ENCODE measurements at regions not wholly inside any gene's neighbourhood (a gene's known extent, or its start where the extent isn't known, plus 50 kb on each side); places are given as distances from the start of the nearest gene placed in this dataset.

GRCh38 chr13:21852043-21852442 is 181.2 kb downstream of the FGF9 start:
- ATAC-seq (replicated peaks in 6 of 8): no peak
- 20 to 100% (median 80%) methylated on average over 1 of the region's 1 CpG; no CpG with 5 or more reads in 2 of the 10 experiments for WGBS, 10 experiments
- Histone ChIP-seq H3K27ac (no peak overlapping the region), H3K4me3 (no peak overlapping the region), H3K4me1 (replicated peaks in 1 of 2) (no peaks in the 10 kb centered on the region)
- in situ Hi-C loops (cut with MboI; ENCODE audit: low pct_unique_long_range_greater_than_20kb in 2 of 9, low sequenced_read_pairs in 9 of 9, unreplicated experiment in 9 of 9): loop anchor here in 1 of 9 experiments (25.0 kb wide), 1 partner anchor 90 kb away; no protein-coding TSS in a partner anchor

- Histone ChIP-seq H3K27ac (no peak overlapping the region), H3K4me3 (no peak overlapping the region), H3K4me1 (replicated peaks in 1 of 2) (no peaks in the 10 kb centered on the region)
- ATAC-seq (replicated peaks in 6 of 8): no peak
- WGBS, 10 experiments: 0 to 100% (median 86%) methylated on average over 1 of the region's 1 CpG; no CpG with 5 or more reads in 4 of the 10 experiments
- in situ Hi-C loops (cut with MboI; ENCODE audit: low pct_unique_long_range_greater_than_20kb in 2 of 9, low sequenced_read_pairs in 9 of 9, unreplicated experiment in 9 of 9): loop anchor here in 1 of 9 experiments (25.0 kb wide), 1 partner anchor 91 kb away; no protein-coding TSS in a partner anchor
These were observed 182.9 kb downstream of the FGF9 start for GRCh38 chr13:21853779-21854178.

GRCh38 chr13:21868823-21869222 is 197.9 kb downstream of the FGF9 start:
- ATAC-seq (replicated peaks in 6 of 8): no peak
- in situ Hi-C loops (cut with MboI; ENCODE audit: low pct_unique_long_range_greater_than_20kb in 2 of 9, low sequenced_read_pairs in 9 of 9, unreplicated experiment in 9 of 9): loop anchor here in 1 of 9 experiments (25.0 kb wide), 1 partner anchor 107 kb away; no protein-coding TSS in a partner anchor
- Histone ChIP-seq H3K4me3 (no peak overlapping the region), H3K27ac (no peak overlapping the region), H3K4me1 (replicated peaks in 1 of 2) (no peaks in the 10 kb centered on the region)

DNA sequence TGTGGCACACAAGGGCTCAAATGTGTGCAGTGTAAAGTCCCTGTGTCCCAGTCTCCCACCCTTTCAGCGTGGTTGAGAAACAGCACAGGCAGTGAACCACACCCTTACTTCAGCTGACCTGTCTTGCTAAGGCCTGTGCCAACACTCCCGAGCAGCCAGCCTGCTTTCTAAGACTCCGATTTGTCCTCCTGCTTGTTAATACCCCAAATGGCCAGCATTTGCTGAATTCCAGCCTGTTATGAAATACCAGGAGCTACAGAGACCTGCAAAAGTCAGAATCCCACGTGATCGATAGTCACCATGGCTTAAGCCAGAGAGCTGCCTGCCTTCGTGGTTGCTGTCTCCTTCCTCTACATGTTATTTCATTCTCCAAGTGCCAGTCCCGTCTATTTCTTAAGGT is 200.5 kb downstream of the FGF9 start:
- 10 to 100% (median 84%) methylated on average over 1 to 7 of the region's 7 CpGs for WGBS, 10 experiments
- in situ Hi-C loops (cut with MboI; ENCODE audit: low pct_unique_long_range_greater_than_20kb in 2 of 9, low sequenced_read_pairs in 9 of 9, unreplicated experiment in 9 of 9): loop anchor here in 1 of 9 experiments (25.0 kb wide), 1 partner anchor 109 kb away; no protein-coding TSS in a partner anchor
- ATAC-seq (replicated peaks in 6 of 8): no peak
- no peak overlapping the region for H3K27ac ChIP-seq
- no peak overlapping the region for H3K4me3 ChIP-seq
- no peaks in the 10 kb centered on the region for H3K4me1 ChIP-seq (replicated peaks in 1 of 2)

DNA sequence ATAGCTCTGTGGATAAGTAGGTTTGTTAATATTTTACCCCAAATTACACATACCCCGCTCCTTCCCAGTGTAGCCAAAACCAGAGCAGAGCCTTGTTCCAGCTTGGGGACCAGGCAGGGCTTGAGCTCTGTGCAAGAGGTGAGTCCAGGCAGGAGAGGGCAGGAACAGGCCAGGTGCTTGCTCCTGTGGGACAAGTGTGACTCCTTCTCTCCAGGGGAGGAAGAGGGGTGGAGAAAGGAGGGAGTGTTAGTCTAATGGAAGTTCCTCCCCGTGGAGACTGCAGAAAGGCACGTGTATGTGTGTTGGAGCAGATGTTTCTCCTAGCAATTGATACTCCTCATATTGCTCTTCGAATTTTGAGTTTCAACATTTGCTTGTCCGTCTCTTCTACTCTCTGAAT is 201.0 kb downstream of the FGF9 start:
- 0 to 100% (median 78%) methylated on average over 1 to 5 of the region's 5 CpGs; no CpG with 5 or more reads in 2 of the 10 experiments for WGBS, 10 experiments
- no peak overlapping the region for H3K4me3 ChIP-seq
- H3K4me1 ChIP-seq (replicated peaks in 1 of 2): no peaks in the 10 kb centered on the region
- ATAC-seq (replicated peaks in 6 of 8): no peak
- no peak overlapping the region for H3K27ac ChIP-seq
- in situ Hi-C loops (cut with MboI; ENCODE audit: low pct_unique_long_range_greater_than_20kb in 2 of 9, low sequenced_read_pairs in 9 of 9, unreplicated experiment in 9 of 9): loop anchor here in 1 of 9 experiments (25.0 kb wide), 1 partner anchor 110 kb away; no protein-coding TSS in a partner anchor

- H3K27ac ChIP-seq: no peak overlapping the region
- in situ Hi-C loops (cut with MboI; ENCODE audit: low pct_unique_long_range_greater_than_20kb in 2 of 9, low sequenced_read_pairs in 9 of 9, unreplicated experiment in 9 of 9): loop anchor here in 1 of 9 experiments (25.0 kb wide), 1 partner anchor 110 kb away; no protein-coding TSS in a partner anchor
- 33 to 100% (median 80%) methylated on average over 1 to 5 of the region's 5 CpGs; no CpG with 5 or more reads in 3 of the 10 experiments for WGBS, 10 experiments
- H3K4me3 ChIP-seq: no peak overlapping the region
- no peak for ATAC-seq (replicated peaks in 6 of 8)
- no peaks in the 10 kb centered on the region for H3K4me1 ChIP-seq (replicated peaks in 1 of 2)
These were observed 201.9 kb downstream of the FGF9 start for GRCh38 chr13:21872795-21873194.

DNA sequence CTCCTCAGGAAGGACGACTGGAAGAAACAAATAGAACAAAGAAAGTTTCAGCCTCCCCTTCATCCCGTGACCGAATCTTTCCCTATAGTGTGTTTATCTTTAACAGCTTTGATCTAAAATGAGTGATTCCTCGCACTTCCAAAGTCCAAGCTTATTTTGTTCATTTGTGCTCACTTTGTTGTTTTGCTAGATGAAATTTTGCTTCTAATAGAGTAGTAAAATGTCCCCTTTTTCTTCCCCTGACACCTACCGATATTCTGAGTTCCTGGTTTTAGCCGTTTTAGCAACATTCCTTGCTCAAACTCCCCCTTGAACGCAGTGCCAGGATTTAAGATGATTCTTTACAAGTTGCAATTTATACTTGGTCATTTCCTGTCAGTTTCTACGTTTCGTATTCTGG is 204.2 kb downstream of the FGF9 start:
- ATAC-seq (replicated peaks in 6 of 8): no peak
- in situ Hi-C loops (cut with MboI; ENCODE audit: low pct_unique_long_range_greater_than_20kb in 2 of 9, low sequenced_read_pairs in 9 of 9, unreplicated experiment in 9 of 9): loop anchor here in 1 of 9 experiments (25.0 kb wide), 1 partner anchor 112 kb away; no protein-coding TSS in a partner anchor
- H3K27ac ChIP-seq: no peak overlapping the region
- no peaks in the 10 kb centered on the region for H3K4me1 ChIP-seq (replicated peaks in 1 of 2)
- no peak overlapping the region for H3K4me3 ChIP-seq
- WGBS, 10 experiments: 30 to 85% (median 63%) methylated on average over 1 to 9 of the region's 9 CpGs

GRCh38 chr13:21879263-21879914 is 208.5 kb downstream of the FGF9 start:
- 0 to 95% (median 86%) methylated on average over 1 to 7 of the region's 8 CpGs; no CpG with 5 or more reads in 2 of the 10 experiments for WGBS, 10 experiments
- in situ Hi-C loops (cut with MboI; ENCODE audit: low pct_unique_long_range_greater_than_20kb in 2 of 9, low sequenced_read_pairs in 9 of 9, unreplicated experiment in 9 of 9): loop anchor here in 1 of 9 experiments (25.0 kb wide), 1 partner anchor 108 kb away; no protein-coding TSS in a partner anchor

GRCh38 chr13:21882766-21883165 is 211.9 kb downstream of the FGF9 start:
- ATAC-seq (replicated peaks in 6 of 8): peak in 2 of 8 experiments; percentile 50 to 65
- Histone ChIP-seq H3K27ac (no peak overlapping the region), H3K4me1 (replicated peaks in 1 of 2) (no peaks in the 10 kb centered on the region), H3K4me3 (no peak overlapping the region)
- 44 to 98% (median 91%) methylated on average over 1 to 8 of the region's 9 CpGs; no CpG with 5 or more reads in 1 of the 10 experiments for WGBS, 10 experiments
- in situ Hi-C loops (cut with MboI; ENCODE audit: low pct_unique_long_range_greater_than_20kb in 2 of 9, low sequenced_read_pairs in 9 of 9, unreplicated experiment in 9 of 9): loop anchor here in 1 of 9 experiments (25.0 kb wide), 1 partner anchor 105 kb away; no protein-coding TSS in a partner anchor

More at GRCh38 chr13:21879263-21879914, 208.5 kb downstream of the FGF9 start:
- no peak overlapping the region for H3K27ac ChIP-seq
- H3K4me3 ChIP-seq: no peak overlapping the region
- no peak for ATAC-seq (replicated peaks in 6 of 8)
- H3K4me1 ChIP-seq (replicated peaks in 1 of 2): no peaks in the 10 kb centered on the region

GRCh38 chr13:21883713-21884112 is 212.8 kb downstream of the FGF9 start:
- WGBS, 10 experiments: 0 to 100% (median 0%) methylated on average over 1 of the region's 1 CpG; no CpG with 5 or more reads in 6 of the 10 experiments
- H3K27ac ChIP-seq: no peak overlapping the region
- H3K4me1 ChIP-seq (replicated peaks in 1 of 2): no peaks in the 10 kb centered on the region
- no peak overlapping the region for H3K4me3 ChIP-seq
- in situ Hi-C loops (cut with MboI; ENCODE audit: low pct_unique_long_range_greater_than_20kb in 2 of 9, low sequenced_read_pairs in 9 of 9, unreplicated experiment in 9 of 9): loop anchor here in 1 of 9 experiments (25.0 kb wide), 1 partner anchor 104 kb away; no protein-coding TSS in a partner anchor
- no peak for ATAC-seq (replicated peaks in 6 of 8)

DNA sequence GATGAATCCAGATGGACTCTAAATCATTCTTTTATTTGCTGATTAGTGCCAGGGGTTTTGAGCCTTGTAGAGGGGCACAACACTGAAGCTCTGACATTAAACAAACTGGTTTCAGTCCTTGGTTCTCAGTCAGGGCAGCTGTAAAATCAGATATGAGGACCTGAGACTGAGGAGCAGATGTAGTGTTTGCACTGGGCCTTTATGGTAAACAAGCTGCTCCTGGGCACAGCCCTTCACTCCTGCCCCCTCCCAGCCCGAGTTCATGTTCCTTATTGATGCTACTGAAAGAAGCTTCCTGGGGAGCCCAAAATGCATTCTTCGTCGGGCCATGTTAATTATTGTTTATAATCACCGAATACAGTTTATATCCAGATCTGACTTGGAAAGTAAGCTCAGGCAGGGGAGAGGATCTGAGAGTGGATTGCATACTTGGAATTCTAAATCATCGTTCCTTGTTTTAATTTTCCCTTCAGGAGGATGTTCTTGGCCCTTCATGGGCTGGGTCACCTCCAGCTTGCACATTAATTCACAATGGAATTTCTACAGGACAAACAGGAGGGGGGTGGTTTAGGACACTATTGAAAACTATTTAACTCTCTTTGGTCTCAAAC is 213.5 kb downstream of the FGF9 start:
- ATAC-seq (replicated peaks in 6 of 8): peak in 1 of 8 experiments; percentile 25
- Histone ChIP-seq H3K4me3 (no peak overlapping the region), H3K27ac (no peak overlapping the region), H3K4me1 (replicated peaks in 1 of 2) (no peaks in the 10 kb centered on the region)
- 3 to 100% (median 57%) methylated on average over 1 to 5 of the region's 5 CpGs; no CpG with 5 or more reads in 1 of the 10 experiments for WGBS, 10 experiments
- in situ Hi-C loops (cut with MboI; ENCODE audit: low pct_unique_long_range_greater_than_20kb in 2 of 9, low sequenced_read_pairs in 9 of 9, unreplicated experiment in 9 of 9): loop anchor here in 1 of 9 experiments (25.0 kb wide), 1 partner anchor 103 kb away; no protein-coding TSS in a partner anchor

DNA sequence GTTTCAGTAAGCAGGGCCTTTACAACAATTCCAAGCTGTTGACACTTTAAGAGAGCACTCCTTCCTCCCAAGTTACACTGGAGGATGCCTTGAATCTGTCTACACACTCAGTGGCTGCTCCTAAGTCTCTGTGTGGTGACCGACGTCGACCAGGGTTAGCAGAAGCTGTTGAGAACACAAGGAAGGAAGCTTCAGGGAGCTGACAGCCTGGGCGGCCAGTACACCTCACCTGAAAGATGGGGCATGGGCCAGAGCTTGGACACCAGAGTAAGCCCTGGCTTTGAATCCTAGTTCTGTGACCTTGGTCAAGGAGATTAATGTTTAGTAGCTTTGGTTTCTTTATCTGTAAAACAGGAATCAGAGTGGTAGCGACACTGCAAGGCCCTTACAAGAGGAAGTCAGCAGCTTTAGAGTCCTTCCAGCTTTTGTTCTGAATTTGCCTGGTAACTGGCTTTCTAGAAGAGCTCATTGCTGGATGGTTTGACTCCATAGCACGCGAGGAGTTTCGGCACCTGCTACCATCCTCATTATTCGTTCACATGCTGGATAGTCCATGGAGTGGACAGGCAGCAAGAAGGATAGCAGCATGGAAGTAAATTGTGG is 214.2 kb downstream of the FGF9 start:
- H3K27ac ChIP-seq: no peak overlapping the region
- 48 to 89% (median 67%) methylated on average over 2 to 5 of the region's 9 CpGs; no CpG with 5 or more reads in 3 of the 10 experiments for WGBS, 10 experiments
- no peak for ATAC-seq (replicated peaks in 6 of 8)
- H3K4me1 ChIP-seq (replicated peaks in 1 of 2): no peaks in the 10 kb centered on the region
- no peak overlapping the region for H3K4me3 ChIP-seq
- in situ Hi-C loops (cut with MboI; ENCODE audit: low pct_unique_long_range_greater_than_20kb in 2 of 9, low sequenced_read_pairs in 9 of 9, unreplicated experiment in 9 of 9): loop anchor here in 1 of 9 experiments (25.0 kb wide), 1 partner anchor 102 kb away; no protein-coding TSS in a partner anchor

Measured in motor neuron (in vitro differentiated cells).